ENCODE measurements at regions not wholly inside any gene's neighbourhood (a gene's known extent, or its start where the extent isn't known, plus 50 kb on each side); places are given as distances from the start of the nearest gene placed in this dataset.

DNA sequence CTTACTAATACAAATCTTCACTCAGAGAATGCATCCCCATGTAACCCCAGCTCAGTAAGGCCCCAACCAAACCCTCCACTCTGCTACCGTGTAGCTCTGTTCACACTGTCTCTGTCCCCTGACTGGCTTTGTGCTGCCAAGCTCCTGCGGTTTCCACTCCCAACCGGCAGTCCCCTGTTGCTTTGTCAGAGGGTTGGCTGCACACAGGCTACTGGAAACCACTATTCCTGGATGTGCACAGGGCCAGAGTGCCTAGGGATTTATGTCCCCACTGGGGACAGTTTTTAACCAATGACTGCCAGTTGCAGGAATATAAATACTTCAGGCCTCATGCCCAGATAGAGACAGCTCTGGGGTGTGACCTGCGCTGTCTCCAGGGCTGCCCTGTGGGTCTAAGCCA lies 157.1 kb upstream of the C16orf82 start:
- ATAC-seq (ENCODE audit: low read depth) (no peak), DNase-seq (ENCODE audit: low spot score) (no peak)
- Histone ChIP-seq H3K36me3 (ENCODE audit: low read depth) (no peaks in the 10 kb centered on the region), H3K4me1 (ENCODE audit: insufficient read depth, poor library complexity, severe bottlenecking) (no peaks in the 10 kb centered on the region), H3K27ac (ENCODE audit: poor library complexity, severe bottlenecking) (no peak overlapping the region), H3K4me3 (ENCODE audit: severe bottlenecking) (no peak overlapping the region), H3K27me3 (ENCODE audit: insufficient read depth, poor library complexity, severe bottlenecking) (no peaks in the 10 kb centered on the region), H3K9me3 (ENCODE audit: severe bottlenecking) (no peaks in the 10 kb centered on the region)
- TF ChIP-seq, protein P1, sequence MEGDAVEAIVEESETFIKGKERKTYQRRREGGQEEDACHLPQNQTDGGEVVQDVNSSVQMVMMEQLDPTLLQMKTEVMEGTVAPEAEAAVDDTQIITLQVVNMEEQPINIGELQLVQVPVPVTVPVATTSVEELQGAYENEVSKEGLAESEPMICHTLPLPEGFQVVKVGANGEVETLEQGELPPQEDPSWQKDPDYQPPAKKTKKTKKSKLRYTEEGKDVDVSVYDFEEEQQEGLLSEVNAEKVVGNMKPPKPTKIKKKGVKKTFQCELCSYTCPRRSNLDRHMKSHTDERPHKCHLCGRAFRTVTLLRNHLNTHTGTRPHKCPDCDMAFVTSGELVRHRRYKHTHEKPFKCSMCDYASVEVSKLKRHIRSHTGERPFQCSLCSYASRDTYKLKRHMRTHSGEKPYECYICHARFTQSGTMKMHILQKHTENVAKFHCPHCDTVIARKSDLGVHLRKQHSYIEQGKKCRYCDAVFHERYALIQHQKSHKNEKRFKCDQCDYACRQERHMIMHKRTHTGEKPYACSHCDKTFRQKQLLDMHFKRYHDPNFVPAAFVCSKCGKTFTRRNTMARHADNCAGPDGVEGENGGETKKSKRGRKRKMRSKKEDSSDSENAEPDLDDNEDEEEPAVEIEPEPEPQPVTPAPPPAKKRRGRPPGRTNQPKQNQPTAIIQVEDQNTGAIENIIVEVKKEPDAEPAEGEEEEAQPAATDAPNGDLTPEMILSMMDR (IDR thresholded peaks at IDR 0.05; ENCODE audit: poor library complexity, severe bottlenecking), result no peak

DNA sequence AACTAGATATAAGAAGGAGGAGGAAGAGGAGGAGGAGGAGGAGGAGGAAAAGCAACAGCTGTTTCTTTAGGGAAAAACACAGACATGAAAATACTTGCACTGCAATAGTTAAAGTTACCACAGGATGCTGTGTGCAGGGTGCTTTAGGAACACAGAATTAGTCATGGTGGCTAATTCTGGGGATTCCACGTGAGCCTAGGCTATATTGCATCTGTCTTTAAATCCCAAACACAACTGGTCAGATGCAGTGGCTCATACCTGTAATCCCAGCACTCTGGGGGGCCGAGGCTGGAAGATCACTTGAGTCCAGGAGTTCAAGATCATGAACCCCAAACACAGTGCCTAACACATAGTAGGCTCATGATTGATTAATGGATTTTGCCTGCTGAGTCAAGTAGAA lies 155.3 kb upstream of the C16orf82 start:
- Histone ChIP-seq H3K27ac (ENCODE audit: poor library complexity, severe bottlenecking) (no peak overlapping the region), H3K9me3 (ENCODE audit: severe bottlenecking) (no peaks in the 10 kb centered on the region), H3K4me3 (ENCODE audit: severe bottlenecking) (no peak overlapping the region), H3K27me3 (ENCODE audit: insufficient read depth, poor library complexity, severe bottlenecking) (no peaks in the 10 kb centered on the region), H3K4me1 (ENCODE audit: insufficient read depth, poor library complexity, severe bottlenecking) (no peaks in the 10 kb centered on the region), H3K36me3 (ENCODE audit: low read depth) (no peaks in the 10 kb centered on the region)
- TF ChIP-seq, protein P1 (IDR thresholded peaks at IDR 0.05; ENCODE audit: poor library complexity, severe bottlenecking), result no peak
- DNase-seq (ENCODE audit: low spot score) (no peak), ATAC-seq (ENCODE audit: low read depth) (no peak)

- Histone ChIP-seq H3K36me3 (ENCODE audit: low read depth) (no peaks in the 10 kb centered on the region), H3K9me3 (ENCODE audit: severe bottlenecking) (no peaks in the 10 kb centered on the region), H3K27ac (ENCODE audit: poor library complexity, severe bottlenecking) (no peak overlapping the region), H3K27me3 (ENCODE audit: insufficient read depth, poor library complexity, severe bottlenecking) (no peaks in the 10 kb centered on the region), H3K4me1 (ENCODE audit: insufficient read depth, poor library complexity, severe bottlenecking) (no peaks in the 10 kb centered on the region), H3K4me3 (ENCODE audit: severe bottlenecking) (no peak overlapping the region)
- TF ChIP-seq, protein P1 (IDR thresholded peaks at IDR 0.05; ENCODE audit: poor library complexity, severe bottlenecking), result no peak
- ATAC-seq (ENCODE audit: low read depth) (no peak), DNase-seq (ENCODE audit: low spot score) (no peak)
Observed at GRCh38 chr16:26913851-26914250, 152.9 kb upstream of the C16orf82 start.

DNA sequence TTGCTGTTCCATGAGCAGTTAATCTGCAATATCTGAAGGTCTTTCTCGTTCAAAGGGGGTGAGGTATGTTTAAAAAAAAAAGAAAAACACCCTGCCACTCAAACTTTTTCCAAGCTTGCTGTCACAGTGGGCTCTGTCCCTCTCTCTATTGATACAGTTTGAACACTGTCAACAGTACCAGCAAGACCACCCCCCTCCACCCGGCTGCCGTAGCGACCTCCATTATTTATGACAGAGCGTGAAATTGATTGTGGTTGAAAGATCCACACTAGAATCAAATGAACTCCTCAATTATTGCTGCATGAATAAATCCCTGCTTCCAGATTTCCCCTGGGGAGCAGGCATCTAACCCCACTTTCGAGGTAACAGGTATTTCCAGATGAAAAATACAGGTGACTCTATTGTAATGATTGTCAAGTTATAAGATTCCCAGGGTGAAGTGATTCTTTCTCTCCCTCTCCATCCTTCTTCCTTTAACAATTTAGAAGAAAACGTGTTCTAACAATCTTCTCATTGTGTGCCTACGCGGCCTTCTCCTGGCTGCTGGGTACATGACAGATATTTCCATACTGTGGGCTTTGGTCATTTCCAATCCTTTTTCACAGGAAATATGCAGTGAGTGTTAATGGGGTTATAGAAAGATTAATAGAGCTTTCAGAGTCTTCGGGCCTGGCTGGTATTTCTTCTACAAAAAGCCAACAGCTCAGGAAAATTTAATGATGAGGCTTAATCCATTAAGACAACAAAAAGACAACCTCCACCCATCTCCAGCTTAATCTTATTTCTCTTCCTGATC lies 135.7 kb upstream of the C16orf82 start:
- TF ChIP-seq, protein P1 (IDR thresholded peaks at IDR 0.05; ENCODE audit: poor library complexity, severe bottlenecking), result no peak
- H3K27ac ChIP-seq (ENCODE audit: poor library complexity, severe bottlenecking), result no peak overlapping the region
- DNase-seq (ENCODE audit: low spot score) (no peak), ATAC-seq (ENCODE audit: low read depth) (no peak)
- no peaks in the 10 kb centered on the region for H3K36me3 ChIP-seq (ENCODE audit: low read depth)
- no peak overlapping the region for H3K4me3 ChIP-seq (ENCODE audit: severe bottlenecking)
- no peaks in the 10 kb centered on the region for H3K27me3 ChIP-seq (ENCODE audit: insufficient read depth, poor library complexity, severe bottlenecking)
- H3K4me1 ChIP-seq (ENCODE audit: insufficient read depth, poor library complexity, severe bottlenecking), result no peaks in the 10 kb centered on the region
- H3K9me3 ChIP-seq (ENCODE audit: severe bottlenecking), result no peaks in the 10 kb centered on the region

DNA sequence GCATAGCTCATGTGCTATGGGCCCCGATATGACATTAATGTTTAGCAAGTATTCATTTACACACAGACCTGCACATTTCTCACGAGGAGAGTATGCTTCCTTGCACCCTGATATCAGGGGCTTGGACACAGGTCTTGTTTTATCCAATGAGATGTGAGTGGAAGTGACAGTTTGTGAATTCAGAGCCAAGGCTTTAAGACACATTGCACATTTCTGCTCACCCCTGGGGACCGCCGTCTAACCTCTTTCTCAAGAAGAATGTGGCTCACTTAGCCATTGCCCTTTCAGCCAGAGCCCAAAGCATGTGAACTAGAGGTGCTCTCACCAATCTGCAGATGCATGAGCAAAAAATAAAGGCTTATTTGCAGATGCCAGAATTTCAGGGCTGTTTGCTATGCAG lies 116.1 kb upstream of the C16orf82 start:
- TF ChIP-seq, protein P1 (IDR thresholded peaks at IDR 0.05; ENCODE audit: poor library complexity, severe bottlenecking), result no peak
- no peaks in the 10 kb centered on the region for H3K4me1 ChIP-seq (ENCODE audit: insufficient read depth, poor library complexity, severe bottlenecking)

More for the DNA sequence above, 116.1 kb upstream of the C16orf82 start:
- ATAC-seq (ENCODE audit: low read depth), result no peak
- no peaks in the 10 kb centered on the region for H3K36me3 ChIP-seq (ENCODE audit: low read depth)
- DNase-seq (ENCODE audit: low spot score), result no peak
- H3K4me3 ChIP-seq (ENCODE audit: severe bottlenecking), result no peak overlapping the region
- no peak overlapping the region for H3K27ac ChIP-seq (ENCODE audit: poor library complexity, severe bottlenecking)
- no peaks in the 10 kb centered on the region for H3K27me3 ChIP-seq (ENCODE audit: insufficient read depth, poor library complexity, severe bottlenecking)
- no peaks in the 10 kb centered on the region for H3K9me3 ChIP-seq (ENCODE audit: severe bottlenecking)

All from RWPE2 (cell line).